ENCODE measurements at regions not wholly inside any gene's neighbourhood (a gene's known extent, or its start where the extent isn't known, plus 50 kb on each side); places are given as distances from the start of the nearest gene placed in this dataset.

GRCh38 chr6:80460257-80460865, 353.9 kb downstream of the BCKDHB start:
- H3K4me3 ChIP-seq = no peak overlapping the region
- no peak for TF ChIP-seq CTCF (IDR thresholded peaks at IDR 0.05)
- H3K27me3 ChIP-seq = no peaks in the 10 kb centered on the region
- no peak for DNase-seq
- no peaks in the 10 kb centered on the region for H3K4me1 ChIP-seq
- no peak overlapping the region for H3K9ac ChIP-seq (ENCODE audit: low read depth in 2 of 2, low read length in 2 of 2)
- H3K27ac ChIP-seq = no peak overlapping the region
- no peaks in the 10 kb centered on the region for H3K9me3 ChIP-seq
- no peaks in the 10 kb centered on the region for H3K36me3 ChIP-seq
- intact Hi-C loops (cut with DNase I) = no loop called here

- H3K4me1 ChIP-seq = no peaks in the 10 kb centered on the region
- no peak overlapping the region for H3K27ac ChIP-seq
- TF ChIP-seq CTCF (IDR thresholded peaks at IDR 0.05) = no peak
- H3K36me3 ChIP-seq = no peaks in the 10 kb centered on the region
- H3K27me3 ChIP-seq = no peaks in the 10 kb centered on the region
- no peak overlapping the region for H3K9ac ChIP-seq (ENCODE audit: low read depth in 2 of 2, low read length in 2 of 2)
- peak; percentile 29 for DNase-seq
- no peak overlapping the region for H3K4me3 ChIP-seq
- no peaks in the 10 kb centered on the region for H3K9me3 ChIP-seq
- intact Hi-C loops (cut with DNase I) = no loop called here
Observed at GRCh38 chr6:80457439-80457933, 351.0 kb downstream of the BCKDHB start.

- TF ChIP-seq CTCF (IDR thresholded peaks at IDR 0.05) = no peak
- no peaks in the 10 kb centered on the region for H3K4me1 ChIP-seq
- H3K27me3 ChIP-seq = no peaks in the 10 kb centered on the region
- H3K36me3 ChIP-seq = no peaks in the 10 kb centered on the region
- intact Hi-C loops (cut with DNase I) = no loop called here
- no peaks in the 10 kb centered on the region for H3K9me3 ChIP-seq
- no peak overlapping the region for H3K27ac ChIP-seq
- no peak overlapping the region for H3K4me3 ChIP-seq
- H3K9ac ChIP-seq (ENCODE audit: low read depth in 2 of 2, low read length in 2 of 2) = no peak overlapping the region
- no peak for DNase-seq
Observed at GRCh38 chr6:80456724-80457438, 350.4 kb downstream of the BCKDHB start.

- intact Hi-C loops (cut with DNase I) = no loop called here
- Histone ChIP-seq H3K4me3 (no peak overlapping the region), H3K27ac (no peak overlapping the region), H3K27me3 (no peaks in the 10 kb centered on the region), H3K36me3 (no peaks in the 10 kb centered on the region), H3K9me3 (no peaks in the 10 kb centered on the region), H3K4me1 (no peaks in the 10 kb centered on the region), H3K9ac (ENCODE audit: low read depth in 2 of 2, low read length in 2 of 2) (no peak overlapping the region)
- DNase-seq = no peak
- no peak for TF ChIP-seq CTCF (IDR thresholded peaks at IDR 0.05)
Observed at GRCh38 chr6:80454661-80455365, 348.3 kb downstream of the BCKDHB start.

GRCh38 chr6:80454197-80454596, 347.7 kb downstream of the BCKDHB start:
- intact Hi-C loops (cut with DNase I) = no loop called here
- H3K9me3 ChIP-seq = no peaks in the 10 kb centered on the region
- DNase-seq = no peak
- H3K27me3 ChIP-seq = no peaks in the 10 kb centered on the region
- no peak overlapping the region for H3K27ac ChIP-seq
- TF ChIP-seq CTCF (IDR thresholded peaks at IDR 0.05) = no peak
- H3K36me3 ChIP-seq = no peaks in the 10 kb centered on the region
- H3K4me1 ChIP-seq = no peaks in the 10 kb centered on the region
- H3K4me3 ChIP-seq = no peak overlapping the region
- H3K9ac ChIP-seq (ENCODE audit: low read depth in 2 of 2, low read length in 2 of 2) = no peak overlapping the region
